ENCODE measurements at regions not wholly inside any gene's neighbourhood (a gene's known extent, or its start where the extent isn't known, plus 50 kb on each side); places are given as distances from the start of the nearest gene placed in this dataset.

GRCh38 chr13:97736436-97736835, 217.0 kb upstream of the IPO5 start:
- TF ChIP-seq CTCF (IDR thresholded peaks at IDR 0.05; ENCODE audit: insufficient read depth, low read depth, low read length) (no peak), EZH2 (IDR thresholded peaks at IDR 0.05; ENCODE audit: insufficient read depth, low read length) (no peak)
